Spleen (tissue), 11 donors: ENCODE measurements at regions not wholly inside any gene's neighbourhood (a gene's known extent, or its start where the extent isn't known, plus 50 kb on each side); places are given as distances from the start of the nearest gene placed in this dataset.

Experiments
- DNase-seq: peaks from one replicate; pipeline ENCODE4 v3.0.0-alpha.2; 2020
- H3K27ac ChIP-seq, 8 donors: fragments of 200-600 bp; sonication (generic) in 7 of 8; 1 replicate in 4 of 8; 2 replicates in 4 of 8; pipeline versions ENCODE4 v1.5.0 to v1.8.0; 2016 to 2021; ENCODE audit warnings: inconsistent platforms in 4 of 8, mild to moderate bottlenecking in 4 of 8, moderate library complexity in 1 of 8
- H3K27me3 ChIP-seq, 7 donors: fragments of 200-600 bp; sonication (generic) in 6 of 7; replicated peaks in 1 of 7; 1 replicate in 4 of 7; 2 replicates in 3 of 7; pipeline versions ENCODE4 v1.5.0 to v1.8.0; 2016 to 2021; ENCODE audit warnings: inconsistent platforms in 3 of 7, mild to moderate bottlenecking in 1 of 7
- H3K36me3 ChIP-seq, 6 donors: fragments of 200-600 bp; sonication (generic) in 5 of 6; 1 replicate in 4 of 6; 2 replicates in 2 of 6; pipeline versions ENCODE4 v1.5.0 to v1.8.0; 2016 to 2021; ENCODE audit warnings: inconsistent platforms in 2 of 6
- H3K4me1 ChIP-seq, 6 donors: fragments of 200-600 bp; sonication (generic) in 5 of 6; 1 replicate in 3 of 6; 2 replicates in 3 of 6; pipeline versions ENCODE4 v1.5.0 to v1.8.0; 2016 to 2021; ENCODE audit warnings: inconsistent platforms in 3 of 6
- H3K4me3 ChIP-seq, 8 donors: fragments of 200-600 bp; sonication (generic) in 7 of 8; 1 replicate in 4 of 8; 2 replicates in 4 of 8; pipeline versions ENCODE4 v1.5.0 to v1.8.0; 2016 to 2021; ENCODE audit warnings: inconsistent platforms in 4 of 8, mild to moderate bottlenecking in 4 of 8, moderate library complexity in 2 of 8
- H3K9me3 ChIP-seq, 8 donors: fragments of 200-600 bp; sonication (generic) in 7 of 8; 1 replicate in 4 of 8; 2 replicates in 4 of 8; pipeline versions ENCODE4 v1.5.0 to v1.8.0; 2016 to 2021; ENCODE audit warnings: inconsistent platforms in 4 of 8
- CTCF ChIP-seq, 11 experiments: fragments of 200-600 bp in 7 of 11; fragments of 450-650 bp in 4 of 11; sonication (generic) in 4 of 11; IDR thresholded peaks in 8 of 11; conservative IDR thresholded peaks in 3 of 11; 1 replicate in 7 of 11; 2 replicates in 4 of 11; pipeline versions ENCODE4 v1.4.0 to v1.8.0; 2016 to 2021; ENCODE audit warnings: antibody characterized with exemption in 11 of 11, inconsistent platforms in 4 of 11, mild to moderate bottlenecking in 1 of 11
- POLR2A ChIP-seq, 3 donors: fragments of 450-650 bp; IDR thresholded peaks; one replicate each; pipeline ENCODE4 v1.5.1; 2017; ENCODE audit warnings: antibody characterized with exemption in 3 of 3, mild to moderate bottlenecking in 1 of 3
- POLR2AphosphoS5 ChIP-seq, 3 donors: sonication (generic); formaldehyde crosslinking; IDR thresholded peaks; one replicate each; pipeline ENCODE4 v1.5.1; 2017; ENCODE audit warnings: antibody characterized with exemption in 3 of 3
- WGBS, 5 donors: extraction: QIAGEN DNeasy Blood & Tissue Kit in 3 of 5; methylation state at CpG; one replicate each; pipeline versions ENCODE4 v1.1.5 to v1.1.7; 2013 to 2018; 5-methylcytosine and 5-hydroxymethylcytosine counted together
- intact Hi-C: fragments of 100-400 bp; cut with DNase I; formaldehyde crosslinking; loops from one replicate; pipeline ENCODE4 v1.15.0; 2023; ENCODE audit warnings: low total_unique reads
- donor health status: healthy with polysubstance abuse.
- donor health status: DM: no; HTN: no; CAD: no; lungs with moderate emphysema.
- donor health status: DM: no; HTN: no; CAD: no.
- donor health status: Bipolar disorder and iron deficiency.
- donor health status: healthy.
- donor health status: DM: no; HTN: no; CAD: no.
- donor health status: DM: yes; HTN: yes; CAD: no.

GRCh38 chr17:73747221-73748002 lies 103.2 kb upstream of the SDK2 start:
- WGBS, 5 donors, result 71 to 91% (median 82%) methylated on average over 15 of the region's 15 CpGs
- Histone ChIP-seq H3K9me3 (peaks cover 0 to 3% (median 0%) of the 10 kb centered on the region in 8 donors), H3K4me1 (peaks cover 0 to 11% (median 4%) of the 10 kb centered on the region in 6 donors), H3K36me3 (no peaks in the 10 kb centered on the region), H3K4me3 (no peak overlapping the region), H3K27ac (no peak overlapping the region), H3K27me3 (peaks cover 0 to 39% (median 4%) of the 10 kb centered on the region in 7 donors)
- intact Hi-C loops, result no loop called here
- TF ChIP-seq POLR2AphosphoS5 (IDR thresholded peaks at IDR 0.05), result no peak
- no peak for TF ChIP-seq POLR2A (IDR thresholded peaks at IDR 0.05)
- no peak for TF ChIP-seq CTCF (IDR thresholded peaks at IDR 0.05 in 8 of 11, conservative IDR thresholded peaks at IDR 0.05 in 3 of 11)
- no peak for DNase-seq

GRCh38 chr17:73748508-73748907 lies 104.3 kb upstream of the SDK2 start:
- Histone ChIP-seq H3K4me1 (peaks cover 0 to 2% (median 0%) of the 10 kb centered on the region in 6 donors), H3K36me3 (no peaks in the 10 kb centered on the region), H3K9me3 (no peaks in the 10 kb centered on the region), H3K27ac (no peak overlapping the region), H3K27me3 (peaks cover 0 to 29% (median 0%) of the 10 kb centered on the region in 7 donors), H3K4me3 (no peak overlapping the region)
- DNase-seq, result no peak
- intact Hi-C loops, result no loop called here
- 85 to 94% (median 90%) methylated on average over 16 to 18 of the region's 18 CpGs for WGBS, 5 donors
- TF ChIP-seq CTCF (IDR thresholded peaks at IDR 0.05 in 8 of 11, conservative IDR thresholded peaks at IDR 0.05 in 3 of 11) (no peak), POLR2A (IDR thresholded peaks at IDR 0.05) (no peak), POLR2AphosphoS5 (IDR thresholded peaks at IDR 0.05) (no peak)

- H3K4me1 ChIP-seq, result no peaks in the 10 kb centered on the region
- no peaks in the 10 kb centered on the region for H3K36me3 ChIP-seq
- H3K27me3 ChIP-seq, result peaks cover 0 to 25% (median 0%) of the 10 kb centered on the region in 7 donors
- WGBS, 5 donors, result 75 to 89% (median 81%) methylated on average over 6 of the region's 6 CpGs
- no peak for TF ChIP-seq CTCF (IDR thresholded peaks at IDR 0.05 in 8 of 11, conservative IDR thresholded peaks at IDR 0.05 in 3 of 11)
- TF ChIP-seq POLR2AphosphoS5 (IDR thresholded peaks at IDR 0.05), result no peak
- no peak for TF ChIP-seq POLR2A (IDR thresholded peaks at IDR 0.05)
- H3K27ac ChIP-seq, result no peak overlapping the region
- intact Hi-C loops, result no loop called here
- no peak for DNase-seq
- H3K4me3 ChIP-seq, result no peak overlapping the region
- H3K9me3 ChIP-seq, result no peaks in the 10 kb centered on the region
Measured at GRCh38 chr17:73749337-73749823, 105.1 kb upstream of the SDK2 start.

GRCh38 chr17:73749928-73750605 lies 105.8 kb upstream of the SDK2 start:
- Histone ChIP-seq H3K27ac (no peak overlapping the region), H3K27me3 (peaks cover 0 to 25% (median 0%) of the 10 kb centered on the region in 7 donors), H3K9me3 (no peaks in the 10 kb centered on the region), H3K4me3 (no peak overlapping the region), H3K36me3 (no peaks in the 10 kb centered on the region), H3K4me1 (no peaks in the 10 kb centered on the region)
- TF ChIP-seq POLR2A (IDR thresholded peaks at IDR 0.05), result no peak
- TF ChIP-seq CTCF (IDR thresholded peaks at IDR 0.05 in 8 of 11, conservative IDR thresholded peaks at IDR 0.05 in 3 of 11), result no peak
- no peak for TF ChIP-seq POLR2AphosphoS5 (IDR thresholded peaks at IDR 0.05)
- DNase-seq, result no peak
- WGBS, 5 donors, result 77 to 84% (median 82%) methylated on average over 12 to 16 of the region's 16 CpGs
- intact Hi-C loops, result no loop called here
